PC-3 (cell line): ENCODE measurements at regions not wholly inside any gene's neighbourhood (a gene's known extent, or its start where the extent isn't known, plus 50 kb on each side); places are given as distances from the start of the nearest gene placed in this dataset.

Source experiments
- ATAC-seq: fragments of 200-7000 bp; cut with Tn5 transposase; 2 replicates; pipeline ENCODE4 v1.9.1; 2020; ENCODE audit warnings: mild to moderate bottlenecking, moderate library complexity
- BruUV-seq: library from RNA; stranded (reverse); fragments of 400-500 nt; replicated peaks from 2 replicates; lab custom pipeline; 2021; lab: Mats Ljungman, UMichigan
- CTCF ChIA-PET: fragments of 300-600 bp; sonication (Branson Sonifier 250); formaldehyde crosslinking; loops from one replicate; lab custom pipeline; 2022; ENCODE audit warnings: antibody characterized with exemption; lab: Charles Lee
- POLR2A ChIA-PET: fragments of 300-600 bp; sonication (Branson Sonifier 250); formaldehyde crosslinking; loops from one replicate; lab custom pipeline; 2022; ENCODE audit warnings: antibody characterized with exemption; ENCODE audit not compliant: unreplicated experiment; lab: Charles Lee
- DNase-seq: peaks from one replicate; pipeline ENCODE4 v3.0.0-alpha.2; 2015
- H2AFZ ChIP-seq: fragments of 300-600 bp; sonication (generic); 2 replicates; pipeline ENCODE4 v1.6.0; 2016; ENCODE audit warnings: antibody characterized with exemption, low read length
- H3F3A ChIP-seq: fragments of 300-600 bp; sonication (generic); one replicate; pipeline ENCODE4 v1.6.0; 2017; ENCODE audit warnings: antibody characterized with exemption, low read length, control low read depth, mild to moderate bottlenecking; ENCODE audit not compliant: unreplicated experiment
- H3K27ac ChIP-seq: fragments of 300-600 bp; sonication (generic); 2 replicates; pipeline ENCODE4 v1.5.1; 2016; ENCODE audit warnings: mild to moderate bottlenecking, low read length
- H3K27me3 ChIP-seq: fragments of 300-600 bp; sonication (generic); 2 replicates; pipeline ENCODE4 v1.6.1; 2016; ENCODE audit warnings: low read length, mixed read lengths
- H3K36me3 ChIP-seq: fragments of 300-600 bp; sonication (generic); 2 replicates; pipeline ENCODE4 v1.6.1; 2016; ENCODE audit warnings: low read depth, mixed run types, low read length, mixed read lengths
- H3K4me1 ChIP-seq: fragments of 300-600 bp; sonication (generic); 2 replicates; pipeline ENCODE4 v1.5.1; 2016; ENCODE audit warnings: low read length; ENCODE audit not compliant: insufficient read depth
- H3K4me2 ChIP-seq: fragments of 300-600 bp; sonication (generic); 2 replicates; pipeline ENCODE4 v1.6.0; 2016; ENCODE audit warnings: low read length
- H3K4me3 ChIP-seq: fragments of 300-600 bp; sonication (generic); 2 replicates; pipeline ENCODE4 v1.5.1; 2016; ENCODE audit warnings: mild to moderate bottlenecking, low read length, mixed read lengths
- H3K79me2 ChIP-seq: fragments of 300-600 bp; sonication (generic); 2 replicates; pipeline ENCODE4 v1.6.1; 2017; ENCODE audit warnings: low read length, mixed read lengths
- H3K9ac ChIP-seq: fragments of 300-600 bp; sonication (generic); 2 replicates; pipeline ENCODE4 v1.6.0; 2016; ENCODE audit warnings: mild to moderate bottlenecking, low read length
- H3K9me2 ChIP-seq: fragments of 300-600 bp; sonication (generic); replicated peaks from 2 replicates; pipeline ENCODE4 v1.6.1; 2016; ENCODE audit warnings: mixed run types, low read length, mixed read lengths
- H3K9me3 ChIP-seq: fragments of 300-600 bp; sonication (generic); 2 replicates; pipeline ENCODE4 v1.6.1; 2016; ENCODE audit warnings: low read length, mixed read lengths
- H4K20me1 ChIP-seq: fragments of 300-600 bp; sonication (generic); 2 replicates; pipeline ENCODE4 v1.6.1; 2016; ENCODE audit warnings: low read length, mixed read lengths
- CTCF ChIP-seq: fragments of 300-600 bp; sonication (generic); conservative IDR thresholded peaks from 2 replicates; pipeline ENCODE4 v1.5.1; 2017; ENCODE audit warnings: antibody characterized with exemption, low read depth, mild to moderate bottlenecking, low read length
- EZH2 ChIP-seq: fragments of 300-600 bp; sonication (generic); IDR thresholded peaks from one replicate; pipeline ENCODE4 v1.6.1; 2017; ENCODE audit warnings: antibody characterized with exemption, mild to moderate bottlenecking, low read length; ENCODE audit not compliant: unreplicated experiment
- EZH2phosphoT487 ChIP-seq: fragments of 300-600 bp; sonication (generic); IDR thresholded peaks from 2 replicates; pipeline ENCODE4 v1.6.1; 2018; ENCODE audit warnings: mild to moderate bottlenecking, antibody characterized with exemption, low read length, borderline replicate concordance
- intact Hi-C: fragments of 100-400 bp; cut with micrococcal nuclease; formaldehyde crosslinking; loops from 2 replicates; pipeline ENCODE4 v1.9.0; 2023

- Histone ChIP-seq H3K27me3 (no peaks in the 10 kb centered on the region), H4K20me1 (no peaks in the 10 kb centered on the region), H3K4me2 (no peak overlapping the region), H2AFZ (no peak overlapping the region), H3K4me1 (no peaks in the 10 kb centered on the region), H3K79me2 (no peaks in the 10 kb centered on the region), H3K36me3 (no peaks in the 10 kb centered on the region), H3K9me3 (no peaks in the 10 kb centered on the region), H3K27ac (no peak overlapping the region), H3K4me3 (no peak overlapping the region), H3F3A (no peaks in the 10 kb centered on the region), H3K9me2 (no peaks in the 10 kb centered on the region), H3K9ac (no peak overlapping the region)
- no peak for TF ChIP-seq EZH2phosphoT487
- BruUV-seq = no TSS peak
- POLR2A ChIA-PET = no interaction called here
- ATAC-seq (no peak), DNase-seq (no peak)
- intact Hi-C loops = no loop called here
- CTCF ChIA-PET = no interaction called here
Measured at GRCh38 chr1:60516996-60517395, 443.4 kb upstream of the C1orf87 start.

DNA sequence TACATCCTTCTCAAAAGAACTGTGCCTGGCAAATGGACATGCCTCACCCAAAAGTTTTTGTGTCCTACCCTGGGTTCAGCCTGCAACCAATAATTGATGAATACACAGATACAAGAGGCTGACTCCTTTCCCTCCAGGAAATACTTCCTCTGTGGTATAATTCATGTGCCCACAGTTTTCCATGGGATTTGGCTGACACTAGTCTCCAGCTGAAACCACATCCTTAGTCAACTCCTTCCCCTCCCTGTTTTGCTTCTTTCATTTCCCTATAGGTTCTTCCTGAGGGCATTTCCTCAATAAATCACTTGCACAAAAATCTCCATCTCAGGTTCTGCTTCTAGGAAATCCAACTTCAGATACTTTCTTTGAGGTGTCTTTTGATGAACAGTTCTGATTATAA is 436.6 kb upstream of the C1orf87 start:
- no peaks in the 10 kb centered on the region for H3K79me2 ChIP-seq
- no peaks in the 10 kb centered on the region for H4K20me1 ChIP-seq
- no peak overlapping the region for H3K9ac ChIP-seq
- ChIA-PET POLR2A (no interaction called here), CTCF (no interaction called here)
- H3F3A ChIP-seq = no peaks in the 10 kb centered on the region
- TF ChIP-seq EZH2phosphoT487 (no peak), EZH2 (no peak), CTCF (no peak)
- BruUV-seq = no TSS peak
- H3K4me1 ChIP-seq = no peaks in the 10 kb centered on the region
- H2AFZ ChIP-seq = no peak overlapping the region
- H3K36me3 ChIP-seq = no peaks in the 10 kb centered on the region
- no peak overlapping the region for H3K4me3 ChIP-seq
- no peaks in the 10 kb centered on the region for H3K9me3 ChIP-seq
- intact Hi-C loops = no loop called here
- DNase-seq (peak; percentile 56), ATAC-seq (peak; percentile 45)
- H3K4me2 ChIP-seq = no peak overlapping the region
- no peaks in the 10 kb centered on the region for H3K27me3 ChIP-seq
- no peak overlapping the region for H3K27ac ChIP-seq
- H3K9me2 ChIP-seq = no peaks in the 10 kb centered on the region

DNA sequence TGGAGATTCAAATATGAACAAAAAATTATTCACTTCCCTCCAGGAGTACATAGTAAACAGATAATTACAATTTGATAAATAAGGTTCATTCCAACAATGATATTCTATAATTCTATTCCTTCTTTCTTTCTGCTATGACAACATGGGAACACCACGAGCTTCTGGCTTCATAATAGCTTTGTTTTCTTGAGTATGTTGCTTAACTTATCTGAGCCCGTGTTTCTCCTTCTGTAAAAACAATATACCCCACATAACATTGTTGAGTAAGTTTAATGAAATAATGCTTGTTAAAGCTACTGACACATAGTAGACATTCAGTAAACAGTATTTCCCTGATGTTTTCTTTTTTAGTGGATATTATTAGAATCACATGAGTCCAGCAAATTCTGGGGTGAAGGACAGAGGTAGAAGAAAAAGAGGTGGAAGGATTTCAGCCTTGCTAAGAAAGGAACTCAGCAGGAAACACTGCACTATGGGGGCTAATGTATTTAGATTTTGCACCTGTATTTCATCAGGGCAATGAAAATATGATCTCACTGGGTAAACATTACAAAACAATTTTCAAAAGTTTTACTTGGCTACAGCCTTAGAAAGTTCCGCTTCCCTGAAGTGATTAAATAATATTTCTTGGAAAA is 430.8 kb upstream of the C1orf87 start:
- intact Hi-C loops = no loop called here
- H3K27ac ChIP-seq = no peak overlapping the region
- H3K4me1 ChIP-seq = no peaks in the 10 kb centered on the region
- no peaks in the 10 kb centered on the region for H3K36me3 ChIP-seq
- no TSS peak for BruUV-seq
- 0 out of 2 replicates have a peak, but pooled peaks cover 17% of the 10 kb centered on the region for H3K27me3 ChIP-seq
- H3K9me3 ChIP-seq = no peaks in the 10 kb centered on the region
- H3K9me2 ChIP-seq = no peaks in the 10 kb centered on the region
- CTCF ChIA-PET = no interaction called here
- TF ChIP-seq CTCF (no peak), EZH2 (no peak)
- H4K20me1 ChIP-seq = no peaks in the 10 kb centered on the region
- no peak overlapping the region for H3K4me2 ChIP-seq
- no peaks in the 10 kb centered on the region for H3F3A ChIP-seq
- DNase-seq (no peak), ATAC-seq (peak; percentile 35; the same call in 1 of the 2 replicates)
- POLR2A ChIA-PET = no interaction called here
- no peaks in the 10 kb centered on the region for H3K79me2 ChIP-seq
- H2AFZ ChIP-seq = no peak overlapping the region
- no peak overlapping the region for H3K9ac ChIP-seq
- H3K4me3 ChIP-seq = no peak overlapping the region
